H9 (cell line): ENCODE measurements at regions not wholly inside any gene's neighbourhood (a gene's known extent, or its start where the extent isn't known, plus 50 kb on each side); places are given as distances from the start of the nearest gene placed in this dataset.

Source experiments
- DNase-seq: peaks from one replicate; pipeline ENCODE4 v3.0.0-alpha.2; 2017
- H2AFZ ChIP-seq: one replicate; pipeline ENCODE4 v1.6.1; 2013; ENCODE audit warnings: mild to moderate bottlenecking, low read length, control low read depth, moderate library complexity
- H2AK5ac ChIP-seq: 2 replicates; pipeline ENCODE4 v1.6.1; 2013; ENCODE audit warnings: low read length, control low read depth, mixed read lengths; ENCODE audit not compliant: insufficient read length
- H2BK120ac ChIP-seq: one replicate; pipeline ENCODE4 v1.6.1; 2013; ENCODE audit warnings: low read depth, mild to moderate bottlenecking, low read length, control low read depth, inconsistent platforms; ENCODE audit not compliant: poor library complexity, severe bottlenecking
- H2BK12ac ChIP-seq: 2 replicates; pipeline ENCODE4 v1.6.1; 2013; ENCODE audit warnings: low read length, control low read depth, mixed read lengths, low read depth; ENCODE audit not compliant: insufficient read length
- H2BK15ac ChIP-seq: 2 replicates; pipeline ENCODE4 v1.6.1; 2013; ENCODE audit warnings: low read depth, low read length, control low read depth
- H2BK20ac ChIP-seq: one replicate; pipeline ENCODE4 v1.6.1; 2013; ENCODE audit warnings: low read depth, mild to moderate bottlenecking, low read length, control low read depth, inconsistent platforms; ENCODE audit not compliant: poor library complexity, severe bottlenecking
- H2BK5ac ChIP-seq: 2 replicates; pipeline ENCODE4 v1.6.1; 2013; ENCODE audit warnings: low read length, control low read depth, mixed read lengths; ENCODE audit not compliant: insufficient read length
- H3K14ac ChIP-seq: 2 replicates; pipeline ENCODE4 v1.6.1; 2013; ENCODE audit warnings: low read length, control low read depth; ENCODE audit not compliant: insufficient read depth
- H3K18ac ChIP-seq: 2 replicates; pipeline ENCODE4 v1.6.1; 2013; ENCODE audit warnings: low read depth, mild to moderate bottlenecking, mixed read lengths, low read length, control low read depth; ENCODE audit not compliant: insufficient read length
- H3K23ac ChIP-seq: 2 replicates; pipeline ENCODE4 v1.6.1; 2013; ENCODE audit warnings: low read length, control low read depth, mixed read lengths, low read depth; ENCODE audit not compliant: insufficient read length
- H3K23me2 ChIP-seq: 2 replicates; pipeline ENCODE4 v1.6.1; 2013; ENCODE audit warnings: low read depth, mild to moderate bottlenecking, mixed read lengths, low read length, control low read depth; ENCODE audit not compliant: insufficient read length, poor library complexity, severe bottlenecking
- H3K27ac ChIP-seq: 2 replicates; pipeline ENCODE4 v1.5.1; 2013; ENCODE audit warnings: low read length, control low read depth, mixed read lengths, low read depth; ENCODE audit not compliant: insufficient read length
- H3K27me3 ChIP-seq: 2 replicates; pipeline ENCODE4 v1.6.1; 2013; ENCODE audit warnings: low read length, control low read depth, inconsistent platforms; ENCODE audit not compliant: insufficient read depth
- H3K4ac ChIP-seq: 2 replicates; pipeline ENCODE4 v1.6.1; 2013; ENCODE audit warnings: low read depth, mild to moderate bottlenecking, control low read depth, inconsistent platforms, low read length, moderate library complexity
- H3K4me1 ChIP-seq: 2 replicates; pipeline ENCODE4 v1.6.1; 2013; ENCODE audit warnings: low read length, control low read depth, inconsistent platforms; ENCODE audit not compliant: insufficient read depth
- H3K4me2 ChIP-seq: 2 replicates; pipeline ENCODE4 v1.6.1; 2013; ENCODE audit warnings: low read length, control low read depth, mixed read lengths; ENCODE audit not compliant: insufficient read length, insufficient read depth
- H3K56ac ChIP-seq: 2 replicates; pipeline ENCODE4 v1.6.1; 2013; ENCODE audit warnings: low read depth, mild to moderate bottlenecking, mixed read lengths, low read length, control low read depth; ENCODE audit not compliant: insufficient read length
- H3K79me1 ChIP-seq: 2 replicates; pipeline ENCODE4 v1.6.1; 2013; ENCODE audit warnings: low read depth, mild to moderate bottlenecking, moderate library complexity, low read length, control low read depth, inconsistent platforms; ENCODE audit not compliant: insufficient read depth, poor library complexity, severe bottlenecking
- H3K79me2 ChIP-seq: 2 replicates; pipeline ENCODE4 v1.6.1; 2013; ENCODE audit warnings: low read length, control low read depth, inconsistent platforms; ENCODE audit not compliant: insufficient read depth
- H3K9ac ChIP-seq: 2 replicates; pipeline ENCODE4 v1.6.1; 2013; ENCODE audit warnings: low read length, control low read depth, mixed read lengths; ENCODE audit not compliant: insufficient read length; ENCODE audit errors: extremely low read depth
- H3K9me3 ChIP-seq: one replicate; pipeline ENCODE4 v1.6.1; 2013; ENCODE audit warnings: low read depth, low read length, inconsistent platforms; ENCODE audit not compliant: control insufficient read depth
- H3T11ph ChIP-seq: one replicate; pipeline ENCODE4 v1.6.1; 2013; ENCODE audit warnings: mild to moderate bottlenecking, low read length, control low read depth, inconsistent platforms
- H4K20me1 ChIP-seq: one replicate; pipeline ENCODE4 v1.6.1; 2013; ENCODE audit not compliant: control insufficient read depth, insufficient read length, insufficient read depth
- H4K5ac ChIP-seq: 2 replicates; pipeline ENCODE4 v1.6.1; 2013; ENCODE audit warnings: low read depth, mild to moderate bottlenecking, mixed read lengths, low read length, control low read depth; ENCODE audit not compliant: insufficient read length
- H4K8ac ChIP-seq: replicated peaks from 2 replicates; pipeline ENCODE4 v1.6.1; 2013; ENCODE audit warnings: low read length, control low read depth, mixed read lengths, low read depth; ENCODE audit not compliant: insufficient read length
- H4K91ac ChIP-seq: 2 replicates; pipeline ENCODE4 v1.6.1; 2013; ENCODE audit warnings: low read depth, mild to moderate bottlenecking, moderate library complexity, mixed read lengths, low read length, control low read depth; ENCODE audit not compliant: insufficient read length
- H3K27ac Mint-ChIP-seq, 3 experiments: 2 replicates in 2 of 3; 3 replicates in 1 of 3; pipeline ENCODE4 v1.8.0; 2020 to 2021; ENCODE audit warnings: mixed read lengths in 3 of 3, mild to moderate bottlenecking in 1 of 3, moderate library complexity in 1 of 3
- H3K27me3 Mint-ChIP-seq: 2 replicates; pipeline ENCODE4 v1.8.0; 2021; ENCODE audit warnings: low read depth, mild to moderate bottlenecking, moderate library complexity, mixed read lengths
- H3K36me3 Mint-ChIP-seq, 3 experiments: 2 replicates in 2 of 3; 3 replicates in 1 of 3; pipeline ENCODE4 v1.8.0; 2020 to 2021; ENCODE audit warnings: low read depth in 3 of 3, mixed read lengths in 3 of 3; ENCODE audit not compliant: insufficient read depth in 1 of 3
- H3K4me1 Mint-ChIP-seq, 2 experiments: 2 replicates each; pipeline ENCODE4 v1.8.0; 2020; ENCODE audit warnings: mixed read lengths in 2 of 2
- H3K4me3 Mint-ChIP-seq, 2 experiments: 2 replicates in 1 of 2; 3 replicates in 1 of 2; pipeline ENCODE4 v1.8.0; 2020 to 2021; ENCODE audit warnings: mild to moderate bottlenecking in 2 of 2, mixed read lengths in 2 of 2, moderate library complexity in 1 of 2
- H3K9me3 Mint-ChIP-seq, 2 experiments: 2 replicates in 1 of 2; 3 replicates in 1 of 2; pipeline ENCODE4 v1.8.0; 2020; ENCODE audit warnings: mild to moderate bottlenecking in 2 of 2, mixed read lengths in 2 of 2, moderate library complexity in 1 of 2
- CTCF ChIP-seq: fragments of 200-600 bp; sonication (generic); conservative IDR thresholded peaks from 3 replicates; pipeline ENCODE4 v1.8.0; 2021; ENCODE audit warnings: antibody characterized with exemption, mild to moderate bottlenecking
- WGBS: extraction: QIAGEN DNeasy Blood & Tissue Kit; methylation state at CpG from one replicate; pipeline ENCODE4 v1.1.7; 2013; ENCODE audit warnings: missing lambda C conversion rate, low lambda C conversion rate, mixed read lengths; ENCODE audit not compliant: insufficient read length; ENCODE audit errors: extremely low coverage; 5-methylcytosine and 5-hydroxymethylcytosine counted together

GRCh38 chr2:23221901-23222300 lies 163.1 kb upstream of the KLHL29 start:
- no peaks in the 10 kb centered on the region for H3K9me3 ChIP-seq

More at GRCh38 chr2:23221901-23222300, 163.1 kb upstream of the KLHL29 start:
- H3K4me3 Mint-ChIP-seq: no peak overlapping the region
- no peak overlapping the region for H4K5ac ChIP-seq
- no peak overlapping the region for H3K23ac ChIP-seq
- TF ChIP-seq CTCF: no peak
- DNase-seq: no peak
- H4K20me1 ChIP-seq: no peaks in the 10 kb centered on the region
- no peaks in the 10 kb centered on the region; the same call in 1 of the 2 replicates for H3K79me2 ChIP-seq
- H3K4me2 ChIP-seq: no peak overlapping the region
- H4K91ac ChIP-seq: no peak overlapping the region
- H3K27me3 Mint-ChIP-seq: no peaks in the 10 kb centered on the region; the same call in 1 of the 2 replicates
- no peak overlapping the region for H2AFZ ChIP-seq
- no peak overlapping the region for H3K27ac Mint-ChIP-seq
- no peak overlapping the region for H2AK5ac ChIP-seq
- H3K36me3 Mint-ChIP-seq: no peaks in the 10 kb centered on the region; a peak in 1 of 7 replicates
- H2BK120ac ChIP-seq: no peak overlapping the region
- no peak overlapping the region for H3K4ac ChIP-seq
- H2BK15ac ChIP-seq: no peak overlapping the region
- no peak overlapping the region for H3K18ac ChIP-seq
- no peak overlapping the region for H3K56ac ChIP-seq
- H4K8ac ChIP-seq: no peak overlapping the region
- no CpG with 5 or more reads among the region's 4 CpGs for WGBS
- H2BK20ac ChIP-seq: no peak overlapping the region
- no peaks in the 10 kb centered on the region for H3K79me1 ChIP-seq
- H3K9me3 Mint-ChIP-seq: no peaks in the 10 kb centered on the region
- no peak overlapping the region for H2BK5ac ChIP-seq
- no peak overlapping the region for H3T11ph ChIP-seq
- H3K27me3 ChIP-seq: no peaks in the 10 kb centered on the region
- no peak overlapping the region for H3K14ac ChIP-seq
- H3K27ac ChIP-seq: no peak overlapping the region
- H3K9ac ChIP-seq: no peak overlapping the region
- no peak overlapping the region for H2BK12ac ChIP-seq
- no peaks in the 10 kb centered on the region for H3K23me2 ChIP-seq
- no peaks in the 10 kb centered on the region for H3K4me1 ChIP-seq
- H3K4me1 Mint-ChIP-seq: peaks cover 4 to 5% of the 10 kb centered on the region in 2 experiments; a peak in 3 of 4 replicates
